ENCODE measurements at regions not wholly inside any gene's neighbourhood (a gene's known extent, or its start where the extent isn't known, plus 50 kb on each side); places are given as distances from the start of the nearest gene placed in this dataset.

- TF ChIP-seq POLR2AphosphoS5 (IDR thresholded peaks at IDR 0.05; ENCODE audit: borderline replicate concordance, low read depth, low read length) (no peak), FOXP2 (optimal IDR thresholded peaks at IDR 0.05; ENCODE audit: control extremely low read depth, extremely low read length, insufficient read depth) (no peak), EZH2 (IDR thresholded peaks at IDR 0.05) (no peak)
- no peaks in the 10 kb centered on the region for H3K9me3 ChIP-seq (ENCODE audit: low read depth, low read length)
- no peaks in the 10 kb centered on the region for H3K36me3 ChIP-seq (ENCODE audit: insufficient read depth, low read length)
- no peak overlapping the region for H3K4me3 ChIP-seq
- H3K9ac ChIP-seq (ENCODE audit: insufficient read length), result no peak overlapping the region
- no peak for DNase-seq (ENCODE audit: low read depth, low spot score)
- no peak overlapping the region for H3K27ac ChIP-seq
Observed at GRCh38 chr1:81703391-81703755, 97.4 kb upstream of the ADGRL2 start.

GRCh38 chr1:81702903-81703302 is 97.8 kb upstream of the ADGRL2 start:
- Histone ChIP-seq H3K4me3 (no peak overlapping the region), H3K9ac (ENCODE audit: insufficient read length) (no peak overlapping the region), H3K9me3 (ENCODE audit: low read depth, low read length) (no peaks in the 10 kb centered on the region), H3K36me3 (ENCODE audit: insufficient read depth, low read length) (no peaks in the 10 kb centered on the region), H3K27ac (no peak overlapping the region)
- DNase-seq (ENCODE audit: low read depth, low spot score), result no peak
- TF ChIP-seq EZH2 (IDR thresholded peaks at IDR 0.05) (no peak), FOXP2 (optimal IDR thresholded peaks at IDR 0.05; ENCODE audit: control extremely low read depth, extremely low read length, insufficient read depth) (no peak), POLR2AphosphoS5 (IDR thresholded peaks at IDR 0.05; ENCODE audit: borderline replicate concordance, low read depth, low read length) (no peak)

- DNase-seq (ENCODE audit: low read depth, low spot score), result no peak
- Histone ChIP-seq H3K4me3 (no peak overlapping the region), H3K36me3 (ENCODE audit: insufficient read depth, low read length) (no peaks in the 10 kb centered on the region), H3K9ac (ENCODE audit: insufficient read length) (no peak overlapping the region), H3K27ac (no peak overlapping the region), H3K9me3 (ENCODE audit: low read depth, low read length) (no peaks in the 10 kb centered on the region)
- TF ChIP-seq FOXP2 (optimal IDR thresholded peaks at IDR 0.05; ENCODE audit: control extremely low read depth, extremely low read length, insufficient read depth) (no peak), EZH2 (IDR thresholded peaks at IDR 0.05) (no peak), POLR2AphosphoS5 (IDR thresholded peaks at IDR 0.05; ENCODE audit: borderline replicate concordance, low read depth, low read length) (no peak)
Observed at GRCh38 chr1:81702079-81702715, 98.5 kb upstream of the ADGRL2 start.

- no peak for DNase-seq (ENCODE audit: low read depth, low spot score)
- H3K9me3 ChIP-seq (ENCODE audit: low read depth, low read length), result no peaks in the 10 kb centered on the region
- H3K4me3 ChIP-seq, result peak overlapping the region; percentile 68
- peak overlapping the region; percentile 32 for H3K9ac ChIP-seq (ENCODE audit: insufficient read length)
- peak overlapping the region; percentile 65; the same call in 1 of the 2 replicates for H3K27ac ChIP-seq
- TF ChIP-seq EZH2 (IDR thresholded peaks at IDR 0.05) (no peak), FOXP2 (optimal IDR thresholded peaks at IDR 0.05; ENCODE audit: control extremely low read depth, extremely low read length, insufficient read depth) (no peak), POLR2AphosphoS5 (IDR thresholded peaks at IDR 0.05; ENCODE audit: borderline replicate concordance, low read depth, low read length) (peak; percentile 44; the same call in 1 of the 2 replicates)
- H3K36me3 ChIP-seq (ENCODE audit: insufficient read depth, low read length), result no peaks in the 10 kb centered on the region
Observed at GRCh38 chr1:81700728-81701470, 99.8 kb upstream of the ADGRL2 start.

- H3K9ac ChIP-seq (ENCODE audit: insufficient read length), result no peak overlapping the region
- TF ChIP-seq POLR2AphosphoS5 (IDR thresholded peaks at IDR 0.05; ENCODE audit: borderline replicate concordance, low read depth, low read length) (no peak), EZH2 (IDR thresholded peaks at IDR 0.05) (no peak), FOXP2 (optimal IDR thresholded peaks at IDR 0.05; ENCODE audit: control extremely low read depth, extremely low read length, insufficient read depth) (no peak)
- peak overlapping the region; percentile 40 for H3K27ac ChIP-seq
- DNase-seq (ENCODE audit: low read depth, low spot score), result no peak
- H3K36me3 ChIP-seq (ENCODE audit: insufficient read depth, low read length), result no peaks in the 10 kb centered on the region
- H3K9me3 ChIP-seq (ENCODE audit: low read depth, low read length), result no peaks in the 10 kb centered on the region
- no peak overlapping the region for H3K4me3 ChIP-seq
Observed at GRCh38 chr1:81699234-81699633, 101.5 kb upstream of the ADGRL2 start.

- H3K27ac ChIP-seq, result peak overlapping the region; percentile 64; the same call in 1 of the 2 replicates
- H3K4me3 ChIP-seq, result peak overlapping the region; percentile 16; the same call in 1 of the 2 replicates
Observed at GRCh38 chr1:81695741-81696140, 105.0 kb upstream of the ADGRL2 start.

GRCh38 chr1:81693316-81693715 is 107.4 kb upstream of the ADGRL2 start:
- Histone ChIP-seq H3K4me3 (no peak overlapping the region), H3K9ac (ENCODE audit: insufficient read length) (no peak overlapping the region), H3K9me3 (ENCODE audit: low read depth, low read length) (no peaks in the 10 kb centered on the region), H3K36me3 (ENCODE audit: insufficient read depth, low read length) (no peaks in the 10 kb centered on the region), H3K27ac (no peak overlapping the region)
- no peak for DNase-seq (ENCODE audit: low read depth, low spot score)
- TF ChIP-seq FOXP2 (optimal IDR thresholded peaks at IDR 0.05; ENCODE audit: control extremely low read depth, extremely low read length, insufficient read depth) (no peak), POLR2AphosphoS5 (IDR thresholded peaks at IDR 0.05; ENCODE audit: borderline replicate concordance, low read depth, low read length) (no peak), EZH2 (IDR thresholded peaks at IDR 0.05) (no peak)

More at GRCh38 chr1:81695741-81696140, 105.0 kb upstream of the ADGRL2 start:
- TF ChIP-seq POLR2AphosphoS5 (IDR thresholded peaks at IDR 0.05; ENCODE audit: borderline replicate concordance, low read depth, low read length) (no peak), EZH2 (IDR thresholded peaks at IDR 0.05) (no peak), FOXP2 (optimal IDR thresholded peaks at IDR 0.05; ENCODE audit: control extremely low read depth, extremely low read length, insufficient read depth) (no peak)
- DNase-seq (ENCODE audit: low read depth, low spot score), result no peak
- H3K9ac ChIP-seq (ENCODE audit: insufficient read length), result no peak overlapping the region
- no peaks in the 10 kb centered on the region for H3K9me3 ChIP-seq (ENCODE audit: low read depth, low read length)
- no peaks in the 10 kb centered on the region for H3K36me3 ChIP-seq (ENCODE audit: insufficient read depth, low read length)

- no peak for DNase-seq (ENCODE audit: low read depth, low spot score)
- 0 out of 2 replicates have a peak overlapping the region, but pooled peaks have one; percentile 2 for H3K27ac ChIP-seq
- TF ChIP-seq FOXP2 (optimal IDR thresholded peaks at IDR 0.05; ENCODE audit: control extremely low read depth, extremely low read length, insufficient read depth), result no peak
- no peak overlapping the region for H3K9ac ChIP-seq (ENCODE audit: insufficient read length)
- H3K36me3 ChIP-seq (ENCODE audit: insufficient read depth, low read length), result no peaks in the 10 kb centered on the region
- no peaks in the 10 kb centered on the region for H3K9me3 ChIP-seq (ENCODE audit: low read depth, low read length)
- H3K4me3 ChIP-seq, result peak overlapping the region; percentile 45
Observed at GRCh38 chr1:81690676-81691453, 109.9 kb upstream of the ADGRL2 start.

Data from SK-N-MC (cell line).